B cell (primary cell): ENCODE measurements at regions not wholly inside any gene's neighbourhood (a gene's known extent, or its start where the extent isn't known, plus 50 kb on each side); places are given as distances from the start of the nearest gene placed in this dataset.

Source experiments
- ATAC-seq: fragments of 200-7000 bp; cut with Tn5 transposase; one replicate; pipeline ENCODE4 v1.10.0; 2021; ENCODE audit warnings: low read depth, mild to moderate bottlenecking, moderate number of reproducible peaks, moderate library complexity
- CTCF ChIA-PET: fragments of 350-600 bp; sonication (Branson Sonifier 250); formaldehyde crosslinking; loops from one replicate; lab custom pipeline; 2021; ENCODE audit warnings: antibody characterized with exemption, inconsistent platforms; lab: Charles Lee
- POLR2A ChIA-PET: fragments of 350-600 bp; sonication (Branson Sonifier 250); formaldehyde crosslinking; loops from one replicate; lab custom pipeline; 2021; ENCODE audit warnings: antibody characterized with exemption; lab: Charles Lee
- DNase-seq: peaks from one replicate; pipeline ENCODE4 v3.0.0; 2013
- H2AFZ ChIP-seq: 2 replicates; pipeline ENCODE4 v1.6.1; 2012; ENCODE audit warnings: mild to moderate bottlenecking, low read depth, low read length; ENCODE audit not compliant: insufficient read depth, poor library complexity, severe bottlenecking
- H3K27ac ChIP-seq, 2 donors: 1 replicate in 1 of 2; 2 replicates in 1 of 2; pipeline ENCODE4 v1.5.1; 2012 to 2013; ENCODE audit warnings: low read length in 2 of 2, mild to moderate bottlenecking in 2 of 2, moderate library complexity in 1 of 2
- H3K27me3 ChIP-seq, 4 experiments: fragments of 200-600 bp in 1 of 4; sonication (generic) in 1 of 4; replicated peaks in 1 of 4; 1 replicate in 2 of 4; 2 replicates in 2 of 4; pipeline versions ENCODE4 v1.6.1 to v1.7.0; 2013 to 2016; ENCODE audit warnings: low read length in 3 of 4, mild to moderate bottlenecking in 2 of 4, mixed read lengths in 1 of 4, moderate library complexity in 1 of 4; ENCODE audit not compliant: insufficient read depth in 4 of 4, control insufficient read depth in 3 of 4; ENCODE audit errors: control extremely low read depth in 1 of 4
- H3K36me3 ChIP-seq, 2 experiments: replicated peaks in 1 of 2; 1 replicate in 1 of 2; 2 replicates in 1 of 2; pipeline versions ENCODE4 v1.6.1 to v1.7.1; 2013; ENCODE audit warnings: low read length in 1 of 2; ENCODE audit not compliant: insufficient read depth in 2 of 2, control insufficient read depth in 1 of 2; ENCODE audit errors: control extremely low read depth in 1 of 2, extremely low read depth in 1 of 2
- H3K4me1 ChIP-seq, 2 donors: fragments of 200-600 bp in 1 of 2; sonication (generic) in 1 of 2; 1 replicate in 1 of 2; 2 replicates in 1 of 2; pipeline versions ENCODE4 v1.5.1 to v1.6.1; 2013 to 2017; ENCODE audit warnings: low read length in 2 of 2; ENCODE audit not compliant: control insufficient read depth in 2 of 2, insufficient read depth in 2 of 2
- H3K4me2 ChIP-seq: replicated peaks from 2 replicates; pipeline ENCODE3; 2012; ENCODE audit warnings: mild to moderate bottlenecking, low read depth, low read length; ENCODE audit not compliant: poor library complexity, severe bottlenecking
- H3K4me3 ChIP-seq, 5 experiments: fragments of 200-600 bp in 1 of 5; sonication (generic) in 1 of 5; 1 replicate in 3 of 5; 2 replicates in 2 of 5; pipeline versions ENCODE4 v1.5.1 to v1.7.0; 2011 to 2016; ENCODE audit warnings: low read length in 4 of 5, mild to moderate bottlenecking in 4 of 5, low read depth in 2 of 5, control low read depth in 1 of 5, moderate library complexity in 1 of 5; ENCODE audit not compliant: insufficient read depth in 1 of 5; ENCODE audit errors: control extremely low read depth in 1 of 5, extremely low read depth in 1 of 5
- H3K79me2 ChIP-seq: fragments of 200-600 bp; sonication (generic); one replicate; pipeline ENCODE4 v1.6.0; 2016; ENCODE audit warnings: low read length; ENCODE audit not compliant: control insufficient read depth, insufficient read depth
- H3K9ac ChIP-seq: fragments of 200-600 bp; sonication (generic); 2 replicates; pipeline ENCODE4 v1.6.1; 2017; ENCODE audit warnings: mild to moderate bottlenecking, low read length, moderate library complexity
- H3K9me3 ChIP-seq, 3 donors: one replicate each; pipeline versions ENCODE4 v1.6.1 to v1.7.1; 2013; ENCODE audit warnings: low read length in 2 of 3; ENCODE audit not compliant: control insufficient read depth in 2 of 3, insufficient read depth in 1 of 3; ENCODE audit errors: control extremely low read depth in 1 of 3
- H4K20me1 ChIP-seq: 2 replicates; pipeline ENCODE4 v1.6.0; 2012; ENCODE audit warnings: mild to moderate bottlenecking, low read length; ENCODE audit not compliant: insufficient read depth, control insufficient read depth, poor library complexity, severe bottlenecking
- H3K27ac Mint-ChIP-seq: one replicate; pipeline ENCODE4 v1.8.0; 2021; ENCODE audit warnings: mixed read lengths
- H3K27me3 Mint-ChIP-seq: one replicate; pipeline ENCODE4 v1.8.0; 2021; ENCODE audit warnings: mixed read lengths
- H3K4me1 Mint-ChIP-seq: one replicate; pipeline ENCODE4 v1.8.0; 2021; ENCODE audit warnings: mixed read lengths
- H3K4me3 Mint-ChIP-seq: one replicate; pipeline ENCODE4 v1.8.0; 2021; ENCODE audit warnings: mixed read lengths
- H3K9me3 Mint-ChIP-seq: one replicate; pipeline ENCODE4 v1.8.0; 2022; ENCODE audit warnings: mixed read lengths; ENCODE audit not compliant: insufficient read depth
- EZH2 ChIP-seq: IDR thresholded peaks from 2 replicates; pipeline ENCODE4 v1.6.1; 2012; ENCODE audit warnings: borderline replicate concordance, low read depth, mild to moderate bottlenecking, moderate library complexity, low read length; ENCODE audit not compliant: insufficient read depth, poor library complexity, severe bottlenecking
- WGBS: methylation state at CpG from one replicate; pipeline ENCODE4 v1.1.5; 2013; ENCODE audit warnings: missing lambda C conversion rate; ENCODE audit not compliant: insufficient coverage; 5-methylcytosine and 5-hydroxymethylcytosine counted together
- intact Hi-C: fragments of 100-400 bp; cut with micrococcal nuclease; formaldehyde crosslinking; loops from one replicate; pipeline ENCODE4 v1.10.0; 2022
- TF ChIP-seq, protein P1 (sequence below): fragments of 200-600 bp; IDR thresholded peaks from one replicate; pipeline ENCODE4 v1.8.0; 2022; ENCODE audit warnings: antibody characterized with exemption, mild to moderate bottlenecking

DNA sequence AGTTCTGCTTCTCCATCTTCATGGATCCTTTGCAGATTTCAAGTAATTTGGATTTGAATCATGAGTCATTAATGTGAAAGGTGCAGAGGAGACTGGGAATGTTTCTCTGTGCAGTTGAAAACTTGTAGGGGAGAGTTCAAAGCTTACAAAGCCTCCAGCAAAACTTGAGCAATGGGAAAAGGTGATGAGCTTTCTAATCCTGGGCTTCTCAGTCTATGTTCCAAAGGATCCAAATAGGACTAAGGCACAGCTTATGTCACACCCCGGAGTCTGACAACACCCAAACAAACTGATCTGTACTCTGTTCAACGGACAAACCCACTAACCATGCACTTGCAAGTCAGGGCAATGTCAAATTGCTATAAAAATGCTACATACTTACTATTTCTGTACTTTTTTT is 134.8 kb downstream of the DUSP6 start:
- Histone ChIP-seq H3K9ac (no peak overlapping the region), H3K79me2 (no peaks in the 10 kb centered on the region), H3K9me3 (no peaks in the 10 kb centered on the region), H4K20me1 (no peaks in the 10 kb centered on the region), H3K4me3 (no peak overlapping the region), H3K27ac (no peak overlapping the region), H3K36me3 (no peaks in the 10 kb centered on the region), H3K27me3 (no peaks in the 10 kb centered on the region), H3K4me2 (no peak overlapping the region), H3K4me1 (peaks cover 6 to 7% of the 10 kb centered on the region in 2 donors), H2AFZ (no peak overlapping the region)
- no peak overlapping the region for H3K4me3 Mint-ChIP-seq
- no peak overlapping the region for H3K27ac Mint-ChIP-seq
- intact Hi-C loops = no loop called here
- ATAC-seq (no peak), DNase-seq (no peak)
- H3K4me1 Mint-ChIP-seq = peaks cover 10% of the 10 kb centered on the region
- CTCF ChIA-PET = no interaction called here
- POLR2A ChIA-PET = no interaction called here
- peaks cover 3% of the 10 kb centered on the region for H3K27me3 Mint-ChIP-seq
- WGBS = 100% methylated on average over 2 of the region's 2 CpGs
- peaks cover 3% of the 10 kb centered on the region for H3K9me3 Mint-ChIP-seq
- TF ChIP-seq, protein P1, sequence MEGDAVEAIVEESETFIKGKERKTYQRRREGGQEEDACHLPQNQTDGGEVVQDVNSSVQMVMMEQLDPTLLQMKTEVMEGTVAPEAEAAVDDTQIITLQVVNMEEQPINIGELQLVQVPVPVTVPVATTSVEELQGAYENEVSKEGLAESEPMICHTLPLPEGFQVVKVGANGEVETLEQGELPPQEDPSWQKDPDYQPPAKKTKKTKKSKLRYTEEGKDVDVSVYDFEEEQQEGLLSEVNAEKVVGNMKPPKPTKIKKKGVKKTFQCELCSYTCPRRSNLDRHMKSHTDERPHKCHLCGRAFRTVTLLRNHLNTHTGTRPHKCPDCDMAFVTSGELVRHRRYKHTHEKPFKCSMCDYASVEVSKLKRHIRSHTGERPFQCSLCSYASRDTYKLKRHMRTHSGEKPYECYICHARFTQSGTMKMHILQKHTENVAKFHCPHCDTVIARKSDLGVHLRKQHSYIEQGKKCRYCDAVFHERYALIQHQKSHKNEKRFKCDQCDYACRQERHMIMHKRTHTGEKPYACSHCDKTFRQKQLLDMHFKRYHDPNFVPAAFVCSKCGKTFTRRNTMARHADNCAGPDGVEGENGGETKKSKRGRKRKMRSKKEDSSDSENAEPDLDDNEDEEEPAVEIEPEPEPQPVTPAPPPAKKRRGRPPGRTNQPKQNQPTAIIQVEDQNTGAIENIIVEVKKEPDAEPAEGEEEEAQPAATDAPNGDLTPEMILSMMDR = no peak
- no peak for TF ChIP-seq EZH2

DNA sequence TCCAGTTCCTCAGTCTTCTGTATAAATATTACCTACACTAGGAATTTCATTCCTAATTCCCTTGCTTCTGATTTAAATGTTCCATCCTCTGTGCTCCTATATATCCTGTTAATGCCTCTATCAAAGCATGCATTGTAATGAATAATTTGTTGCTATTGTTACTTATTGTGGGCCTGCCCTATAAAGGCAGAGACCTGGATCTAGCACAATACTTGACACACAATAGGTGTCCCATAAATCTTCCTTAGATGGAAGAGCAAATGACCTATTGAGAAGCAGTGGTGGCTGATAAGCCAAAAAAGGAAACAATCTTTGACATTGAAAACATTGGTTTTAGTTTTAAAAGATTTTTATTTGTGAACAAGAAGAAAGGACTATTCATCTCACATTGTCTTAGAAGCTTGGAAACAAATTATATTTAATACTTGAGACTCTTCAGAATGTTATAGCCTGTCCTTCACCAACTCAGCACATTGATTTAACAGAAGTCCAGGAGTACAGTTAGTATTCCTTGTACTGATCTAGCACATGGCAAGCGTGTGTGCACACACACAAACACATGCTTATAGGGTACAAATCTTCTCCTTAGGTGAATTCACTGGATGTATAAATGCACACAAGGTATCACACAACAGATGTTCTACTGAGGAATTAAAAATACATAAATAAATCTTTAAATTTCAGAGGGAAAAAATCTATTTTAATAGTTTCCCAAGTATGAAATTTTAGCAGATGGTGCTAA is 135.9 kb downstream of the DUSP6 start:
- TF ChIP-seq, protein P1 = no peak
- TF ChIP-seq EZH2 = no peak
- H3K4me3 Mint-ChIP-seq = no peak overlapping the region
- no peaks in the 10 kb centered on the region for H3K27me3 ChIP-seq
- ChIA-PET CTCF (no interaction called here), POLR2A (no interaction called here)
- peaks cover 10% of the 10 kb centered on the region for H3K4me1 Mint-ChIP-seq
- no peak overlapping the region for H3K4me2 ChIP-seq
- ATAC-seq (no peak), DNase-seq (no peak)
- H3K9ac ChIP-seq = no peak overlapping the region
- H3K79me2 ChIP-seq = no peaks in the 10 kb centered on the region
- H3K27ac ChIP-seq = no peak overlapping the region
- peaks cover 6 to 7% of the 10 kb centered on the region in 2 donors for H3K4me1 ChIP-seq
- H3K9me3 ChIP-seq = no peaks in the 10 kb centered on the region
- H4K20me1 ChIP-seq = no peaks in the 10 kb centered on the region
- H2AFZ ChIP-seq = no peak overlapping the region
- no peaks in the 10 kb centered on the region for H3K36me3 ChIP-seq
- WGBS = no CpG with 5 or more reads among the region's 1 CpG
- intact Hi-C loops = no loop called here
- H3K27me3 Mint-ChIP-seq = peaks cover 3% of the 10 kb centered on the region
- no peak overlapping the region for H3K27ac Mint-ChIP-seq
- H3K4me3 ChIP-seq = no peak overlapping the region
- peaks cover 3% of the 10 kb centered on the region for H3K9me3 Mint-ChIP-seq
